B cell (primary cell): ENCODE measurements at regions not wholly inside any gene's neighbourhood (a gene's known extent, or its start where the extent isn't known, plus 50 kb on each side); places are given as distances from the start of the nearest gene placed in this dataset.
A peak's percentile ranks its signal among the peaks of the same experiment; 100 is the strongest.

Experiments used
- ATAC-seq: fragments of 200-7000 bp; cut with Tn5 transposase; one replicate; pipeline ENCODE4 v1.10.0; 2021; ENCODE audit warnings: low read depth, mild to moderate bottlenecking, moderate number of reproducible peaks, moderate library complexity
- CTCF ChIA-PET: fragments of 350-600 bp; sonication (Branson Sonifier 250); formaldehyde crosslinking; loops from one replicate; lab custom pipeline; 2021; ENCODE audit warnings: antibody characterized with exemption, inconsistent platforms; lab: Charles Lee
- POLR2A ChIA-PET: fragments of 350-600 bp; sonication (Branson Sonifier 250); formaldehyde crosslinking; loops from one replicate; lab custom pipeline; 2021; ENCODE audit warnings: antibody characterized with exemption; lab: Charles Lee
- DNase-seq: peaks from one replicate; pipeline ENCODE4 v3.0.0; 2013
- H2AFZ ChIP-seq: 2 replicates; pipeline ENCODE4 v1.6.1; 2012; ENCODE audit warnings: mild to moderate bottlenecking, low read depth, low read length; ENCODE audit not compliant: insufficient read depth, poor library complexity, severe bottlenecking
- H3K27ac ChIP-seq, 2 donors: 1 replicate in 1 of 2; 2 replicates in 1 of 2; pipeline ENCODE4 v1.5.1; 2012 to 2013; ENCODE audit warnings: low read length in 2 of 2, mild to moderate bottlenecking in 2 of 2, moderate library complexity in 1 of 2
- H3K27me3 ChIP-seq, 4 experiments: fragments of 200-600 bp in 1 of 4; sonication (generic) in 1 of 4; replicated peaks in 1 of 4; 1 replicate in 2 of 4; 2 replicates in 2 of 4; pipeline versions ENCODE4 v1.6.1 to v1.7.0; 2013 to 2016; ENCODE audit warnings: low read length in 3 of 4, mild to moderate bottlenecking in 2 of 4, mixed read lengths in 1 of 4, moderate library complexity in 1 of 4; ENCODE audit not compliant: insufficient read depth in 4 of 4, control insufficient read depth in 3 of 4; ENCODE audit errors: control extremely low read depth in 1 of 4
- H3K36me3 ChIP-seq, 2 experiments: replicated peaks in 1 of 2; 1 replicate in 1 of 2; 2 replicates in 1 of 2; pipeline versions ENCODE4 v1.6.1 to v1.7.1; 2013; ENCODE audit warnings: low read length in 1 of 2; ENCODE audit not compliant: insufficient read depth in 2 of 2, control insufficient read depth in 1 of 2; ENCODE audit errors: control extremely low read depth in 1 of 2, extremely low read depth in 1 of 2
- H3K4me1 ChIP-seq, 2 donors: fragments of 200-600 bp in 1 of 2; sonication (generic) in 1 of 2; 1 replicate in 1 of 2; 2 replicates in 1 of 2; pipeline versions ENCODE4 v1.5.1 to v1.6.1; 2013 to 2017; ENCODE audit warnings: low read length in 2 of 2; ENCODE audit not compliant: control insufficient read depth in 2 of 2, insufficient read depth in 2 of 2
- H3K4me2 ChIP-seq: replicated peaks from 2 replicates; pipeline ENCODE3; 2012; ENCODE audit warnings: mild to moderate bottlenecking, low read depth, low read length; ENCODE audit not compliant: poor library complexity, severe bottlenecking
- H3K4me3 ChIP-seq, 5 experiments: fragments of 200-600 bp in 1 of 5; sonication (generic) in 1 of 5; 1 replicate in 3 of 5; 2 replicates in 2 of 5; pipeline versions ENCODE4 v1.5.1 to v1.7.0; 2011 to 2016; ENCODE audit warnings: low read length in 4 of 5, mild to moderate bottlenecking in 4 of 5, low read depth in 2 of 5, control low read depth in 1 of 5, moderate library complexity in 1 of 5; ENCODE audit not compliant: insufficient read depth in 1 of 5; ENCODE audit errors: control extremely low read depth in 1 of 5, extremely low read depth in 1 of 5
- H3K79me2 ChIP-seq: fragments of 200-600 bp; sonication (generic); one replicate; pipeline ENCODE4 v1.6.0; 2016; ENCODE audit warnings: low read length; ENCODE audit not compliant: control insufficient read depth, insufficient read depth
- H3K9ac ChIP-seq: fragments of 200-600 bp; sonication (generic); 2 replicates; pipeline ENCODE4 v1.6.1; 2017; ENCODE audit warnings: mild to moderate bottlenecking, low read length, moderate library complexity
- H3K9me3 ChIP-seq, 3 donors: one replicate each; pipeline versions ENCODE4 v1.6.1 to v1.7.1; 2013; ENCODE audit warnings: low read length in 2 of 3; ENCODE audit not compliant: control insufficient read depth in 2 of 3, insufficient read depth in 1 of 3; ENCODE audit errors: control extremely low read depth in 1 of 3
- H4K20me1 ChIP-seq: 2 replicates; pipeline ENCODE4 v1.6.0; 2012; ENCODE audit warnings: mild to moderate bottlenecking, low read length; ENCODE audit not compliant: insufficient read depth, control insufficient read depth, poor library complexity, severe bottlenecking
- H3K27ac Mint-ChIP-seq: one replicate; pipeline ENCODE4 v1.8.0; 2021; ENCODE audit warnings: mixed read lengths
- H3K27me3 Mint-ChIP-seq: one replicate; pipeline ENCODE4 v1.8.0; 2021; ENCODE audit warnings: mixed read lengths
- H3K4me1 Mint-ChIP-seq: one replicate; pipeline ENCODE4 v1.8.0; 2021; ENCODE audit warnings: mixed read lengths
- H3K4me3 Mint-ChIP-seq: one replicate; pipeline ENCODE4 v1.8.0; 2021; ENCODE audit warnings: mixed read lengths
- H3K9me3 Mint-ChIP-seq: one replicate; pipeline ENCODE4 v1.8.0; 2022; ENCODE audit warnings: mixed read lengths; ENCODE audit not compliant: insufficient read depth
- CTCF ChIP-seq: fragments of 200-600 bp; IDR thresholded peaks from one replicate; pipeline ENCODE4 v1.8.0; 2022; ENCODE audit warnings: antibody characterized with exemption, mild to moderate bottlenecking
- EZH2 ChIP-seq: IDR thresholded peaks from 2 replicates; pipeline ENCODE4 v1.6.1; 2012; ENCODE audit warnings: borderline replicate concordance, low read depth, mild to moderate bottlenecking, moderate library complexity, low read length; ENCODE audit not compliant: insufficient read depth, poor library complexity, severe bottlenecking
- WGBS: methylation state at CpG from one replicate; pipeline ENCODE4 v1.1.5; 2013; ENCODE audit warnings: missing lambda C conversion rate; ENCODE audit not compliant: insufficient coverage; 5-methylcytosine and 5-hydroxymethylcytosine counted together
- intact Hi-C: fragments of 100-400 bp; cut with micrococcal nuclease; formaldehyde crosslinking; loops from one replicate; pipeline ENCODE4 v1.10.0; 2022

GRCh38 chr5:54834121-54834842, 151.1 kb downstream of the ESM1 start:
- Histone ChIP-seq H3K4me2 (peak overlapping the region; percentile 23), H3K27me3 (no peaks in the 10 kb centered on the region), H4K20me1 (no peaks in the 10 kb centered on the region), H3K9ac (no peak overlapping the region), H3K27ac (peak overlapping the region in 1 of 2 donors; percentile 83), H3K4me1 (peaks cover 20 to 21% of the 10 kb centered on the region in 2 donors), H3K36me3 (no peaks in the 10 kb centered on the region), H3K4me3 (no peak overlapping the region), H2AFZ (peak overlapping the region; percentile 57), H3K9me3 (no peaks in the 10 kb centered on the region), H3K79me2 (no peaks in the 10 kb centered on the region)
- H3K27me3 Mint-ChIP-seq, result no peaks in the 10 kb centered on the region
- intact Hi-C loops, result loop anchor here (5.0 kb wide), 1 partner anchor 82 kb away; no protein-coding TSS in a partner anchor
- H3K4me1 Mint-ChIP-seq, result peaks cover 33% of the 10 kb centered on the region
- ChIA-PET CTCF (interaction anchor here (0.6 to 1.1 kb wide), 4 partner anchors 10 to 304 kb away, joined by 3 to 4 read pairs (median 3); no protein-coding TSS in a partner anchor), POLR2A (no interaction called here)
- DNase-seq (no peak), ATAC-seq (no peak)
- peak overlapping the region; percentile 1 for H3K27ac Mint-ChIP-seq
- WGBS, result 96% methylated on average over 4 of the region's 9 CpGs
- H3K4me3 Mint-ChIP-seq, result no peak overlapping the region
- no peaks in the 10 kb centered on the region for H3K9me3 Mint-ChIP-seq
- no peak for TF ChIP-seq EZH2
- no peak for TF ChIP-seq CTCF

- no peaks in the 10 kb centered on the region for H3K9me3 Mint-ChIP-seq
- no peaks in the 10 kb centered on the region for H3K79me2 ChIP-seq
- H3K9ac ChIP-seq, result no peak overlapping the region
- intact Hi-C loops, result loop anchor here (5.0 kb wide), 1 partner anchor 81 kb away; no protein-coding TSS in a partner anchor
- no peak overlapping the region for H3K4me3 ChIP-seq
- WGBS, result 100% methylated on average over 2 of the region's 3 CpGs
- no peaks in the 10 kb centered on the region for H3K27me3 Mint-ChIP-seq
- ChIA-PET POLR2A (no interaction called here), CTCF (interaction anchor here (1.4 kb wide), 2 partner anchors 11 to 316 kb away, joined by 5 to 7 read pairs; partner anchors contain the start of gene SNX18)
- peak overlapping the region; percentile 48 to 83 for H3K27ac ChIP-seq
- H3K36me3 ChIP-seq, result no peaks in the 10 kb centered on the region
- no peaks in the 10 kb centered on the region for H3K27me3 ChIP-seq
- peaks cover 25% of the 10 kb centered on the region in 2 donors for H3K4me1 ChIP-seq
- peak overlapping the region; percentile 75 for H3K27ac Mint-ChIP-seq
- H3K9me3 ChIP-seq, result peaks cover 0 to 4% (median 0%) of the 10 kb centered on the region in 3 donors
- H2AFZ ChIP-seq, result peak overlapping the region; percentile 57
- H3K4me2 ChIP-seq, result peak overlapping the region; percentile 23
- H3K4me3 Mint-ChIP-seq, result peak overlapping the region; percentile 35
- DNase-seq (no peak), ATAC-seq (no peak)
- TF ChIP-seq EZH2 (no peak), CTCF (no peak)
- peaks cover 38% of the 10 kb centered on the region for H3K4me1 Mint-ChIP-seq
- H4K20me1 ChIP-seq, result no peaks in the 10 kb centered on the region
Observed at GRCh38 chr5:54833590-54833989, 151.8 kb downstream of the ESM1 start.
